ENCODE measurements at regions not wholly inside any gene's neighbourhood (a gene's known extent, or its start where the extent isn't known, plus 50 kb on each side); places are given as distances from the start of the nearest gene placed in this dataset.

DNA sequence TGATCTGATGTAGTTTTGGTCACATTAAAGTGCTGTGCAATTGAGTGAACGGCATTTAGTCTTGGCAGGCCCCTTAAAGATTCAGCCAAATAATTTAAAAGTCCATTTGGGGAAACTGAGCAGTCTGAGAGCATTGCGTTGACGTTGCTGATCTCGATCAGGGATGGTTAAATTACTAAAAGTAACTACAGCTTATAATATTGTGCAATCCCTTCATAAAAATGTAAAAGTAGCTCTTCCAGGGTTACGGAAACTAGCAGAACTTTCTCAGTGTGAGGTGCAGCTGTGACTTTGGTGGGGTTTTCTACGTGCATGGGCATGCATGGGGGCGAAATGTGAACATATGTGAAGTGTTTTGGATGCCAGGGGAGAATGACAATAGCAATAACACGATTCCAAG lies 184.5 kb upstream of the RNF32 start:
- TF ChIP-seq EZH2 (IDR thresholded peaks at IDR 0.05; ENCODE audit: borderline replicate concordance, insufficient read depth, low read depth, low read length, poor library complexity, severe bottlenecking) = no peak
- TF ChIP-seq, protein P1, sequence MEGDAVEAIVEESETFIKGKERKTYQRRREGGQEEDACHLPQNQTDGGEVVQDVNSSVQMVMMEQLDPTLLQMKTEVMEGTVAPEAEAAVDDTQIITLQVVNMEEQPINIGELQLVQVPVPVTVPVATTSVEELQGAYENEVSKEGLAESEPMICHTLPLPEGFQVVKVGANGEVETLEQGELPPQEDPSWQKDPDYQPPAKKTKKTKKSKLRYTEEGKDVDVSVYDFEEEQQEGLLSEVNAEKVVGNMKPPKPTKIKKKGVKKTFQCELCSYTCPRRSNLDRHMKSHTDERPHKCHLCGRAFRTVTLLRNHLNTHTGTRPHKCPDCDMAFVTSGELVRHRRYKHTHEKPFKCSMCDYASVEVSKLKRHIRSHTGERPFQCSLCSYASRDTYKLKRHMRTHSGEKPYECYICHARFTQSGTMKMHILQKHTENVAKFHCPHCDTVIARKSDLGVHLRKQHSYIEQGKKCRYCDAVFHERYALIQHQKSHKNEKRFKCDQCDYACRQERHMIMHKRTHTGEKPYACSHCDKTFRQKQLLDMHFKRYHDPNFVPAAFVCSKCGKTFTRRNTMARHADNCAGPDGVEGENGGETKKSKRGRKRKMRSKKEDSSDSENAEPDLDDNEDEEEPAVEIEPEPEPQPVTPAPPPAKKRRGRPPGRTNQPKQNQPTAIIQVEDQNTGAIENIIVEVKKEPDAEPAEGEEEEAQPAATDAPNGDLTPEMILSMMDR (IDR thresholded peaks at IDR 0.05) = no peak

Data from B cell (primary cell).